ENCODE measurements at regions not wholly inside any gene's neighbourhood (a gene's known extent, or its start where the extent isn't known, plus 50 kb on each side); places are given as distances from the start of the nearest gene placed in this dataset.

- H3K4me3 ChIP-seq: no peak overlapping the region
- no peaks in the 10 kb centered on the region for H3K9me3 ChIP-seq
- H3K27me3 ChIP-seq: no peaks in the 10 kb centered on the region
- no peak for TF ChIP-seq CTCF (IDR thresholded peaks at IDR 0.05)
- H3K36me3 ChIP-seq: no peaks in the 10 kb centered on the region
- DNase-seq (ENCODE audit: low spot score): no peak
- H3K27ac ChIP-seq: no peak overlapping the region
- no peaks in the 10 kb centered on the region for H3K4me1 ChIP-seq
These were observed 648.3 kb upstream of the PHF14 start for GRCh38 chr7:10325395-10325794.

- Histone ChIP-seq H3K27me3 (no peaks in the 10 kb centered on the region), H3K27ac (no peak overlapping the region), H3K9me3 (no peaks in the 10 kb centered on the region), H3K4me1 (no peaks in the 10 kb centered on the region), H3K4me3 (no peak overlapping the region), H3K36me3 (no peaks in the 10 kb centered on the region)
- DNase-seq (ENCODE audit: low spot score): no peak
- no peak for TF ChIP-seq CTCF (IDR thresholded peaks at IDR 0.05)
These were observed 630.6 kb upstream of the PHF14 start for GRCh38 chr7:10343108-10343507.

GRCh38 chr7:10346032-10346431 lies 627.6 kb upstream of the PHF14 start:
- no peaks in the 10 kb centered on the region for H3K9me3 ChIP-seq
- no peak overlapping the region for H3K27ac ChIP-seq
- TF ChIP-seq CTCF (IDR thresholded peaks at IDR 0.05): no peak
- no peak for DNase-seq (ENCODE audit: low spot score)
- no peak overlapping the region for H3K4me3 ChIP-seq
- no peaks in the 10 kb centered on the region for H3K27me3 ChIP-seq
- H3K4me1 ChIP-seq: no peaks in the 10 kb centered on the region
- H3K36me3 ChIP-seq: no peaks in the 10 kb centered on the region

- H3K4me3 ChIP-seq: no peak overlapping the region
- H3K36me3 ChIP-seq: no peaks in the 10 kb centered on the region
- no peak for TF ChIP-seq CTCF (IDR thresholded peaks at IDR 0.05)
- H3K27ac ChIP-seq: no peak overlapping the region
- DNase-seq (ENCODE audit: low spot score): no peak
- H3K9me3 ChIP-seq: peaks cover 0 to 14% of the 10 kb centered on the region in 2 donors
- no peaks in the 10 kb centered on the region for H3K4me1 ChIP-seq
- H3K27me3 ChIP-seq: no peaks in the 10 kb centered on the region
These were observed 617.9 kb upstream of the PHF14 start for GRCh38 chr7:10355816-10356215.

- no peak for TF ChIP-seq CTCF (IDR thresholded peaks at IDR 0.05)
- peaks cover 0 to 19% of the 10 kb centered on the region in 2 donors for H3K9me3 ChIP-seq
- H3K4me1 ChIP-seq: no peaks in the 10 kb centered on the region
- no peaks in the 10 kb centered on the region for H3K27me3 ChIP-seq
- H3K36me3 ChIP-seq: no peaks in the 10 kb centered on the region
- H3K27ac ChIP-seq: no peak overlapping the region
- H3K4me3 ChIP-seq: no peak overlapping the region
- DNase-seq (ENCODE audit: low spot score): no peak
These were observed 613.6 kb upstream of the PHF14 start for GRCh38 chr7:10360050-10360449.

GRCh38 chr7:10401793-10402192 lies 571.9 kb upstream of the PHF14 start:
- no peaks in the 10 kb centered on the region for H3K4me1 ChIP-seq
- DNase-seq (ENCODE audit: low spot score): no peak
- H3K36me3 ChIP-seq: no peaks in the 10 kb centered on the region
- TF ChIP-seq CTCF (IDR thresholded peaks at IDR 0.05): no peak
- no peak overlapping the region for H3K27ac ChIP-seq
- no peaks in the 10 kb centered on the region for H3K27me3 ChIP-seq
- H3K9me3 ChIP-seq: peaks cover 3 to 22% of the 10 kb centered on the region in 2 donors
- H3K4me3 ChIP-seq: no peak overlapping the region

Measured in right atrium auricular region (tissue), 2 donors.